Activated CD8-positive, alpha-beta memory T cell treated with anti-CD3 and anti-CD28 coated beads, Interleukin-2, amount 50 U/mL, for 1 hour (primary cell): ENCODE measurements at regions not wholly inside any gene's neighbourhood (a gene's known extent, or its start where the extent isn't known, plus 50 kb on each side); places are given as distances from the start of the nearest gene placed in this dataset.
"Not testable (repeated sequence)": the region's sequence is repeated elsewhere in the genome, so short reads cannot be mapped to it uniquely, and the experiment has no call there.

ENCODE experiments used
- DNase-seq: peaks from one replicate; pipeline ENCODE4 v3.0.0-alpha.2; 2020; ENCODE audit errors: extremely low read depth

DNA sequence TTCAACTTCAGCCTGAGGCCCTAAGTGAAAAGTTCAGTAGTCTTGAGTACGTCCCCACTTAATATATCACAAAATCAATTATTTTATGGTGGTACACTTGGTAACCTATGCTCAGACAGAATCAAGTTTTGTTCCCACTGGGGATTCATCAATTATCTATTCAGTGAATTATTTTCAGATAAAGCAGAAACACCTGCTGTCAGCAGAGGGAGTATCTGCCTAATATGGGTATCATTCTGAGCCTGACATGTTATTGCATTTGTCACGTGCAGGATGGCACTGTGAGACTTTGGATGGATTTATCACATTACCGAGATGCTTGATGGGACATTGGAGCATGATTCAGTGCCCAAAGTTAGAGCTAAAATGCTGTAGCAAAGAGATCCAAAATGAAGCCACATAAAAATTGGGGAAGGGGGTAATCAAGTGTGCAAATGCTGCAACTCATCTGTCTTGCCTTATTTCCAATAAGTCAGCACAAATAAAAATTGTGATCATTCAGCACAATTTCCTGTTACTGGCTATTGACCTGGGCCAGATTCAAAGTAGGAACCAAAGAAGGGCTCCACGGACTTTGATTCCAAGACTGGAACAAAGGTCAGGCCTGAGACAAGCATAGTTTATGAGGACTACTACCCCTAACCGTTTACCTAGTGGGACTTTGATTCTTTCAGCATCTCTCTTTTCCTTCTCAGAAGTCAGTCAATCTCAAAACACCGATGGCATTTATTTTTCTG, 657.6 kb downstream of the LMO4 start:
- no peak for DNase-seq

DNA sequence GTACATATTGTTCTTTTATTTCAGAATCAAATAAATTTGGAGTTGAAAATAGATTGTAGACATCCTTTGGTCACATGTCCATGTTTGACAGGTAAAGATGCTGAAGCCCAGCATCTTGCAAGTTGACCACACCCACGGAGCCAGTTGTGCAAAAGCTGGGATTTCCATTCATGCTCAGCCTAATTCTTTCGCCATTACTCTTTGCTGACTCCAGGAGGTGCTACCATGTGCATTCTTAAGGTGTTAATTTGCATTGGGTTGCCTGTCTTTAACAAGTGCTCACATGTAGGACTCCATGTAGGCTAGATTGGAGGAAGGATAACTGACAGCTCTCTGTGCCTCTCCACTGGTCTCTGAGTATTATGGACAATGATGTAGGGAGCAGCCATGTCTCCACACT, 660.7 kb downstream of the LMO4 start:
- no peak for DNase-seq

DNA sequence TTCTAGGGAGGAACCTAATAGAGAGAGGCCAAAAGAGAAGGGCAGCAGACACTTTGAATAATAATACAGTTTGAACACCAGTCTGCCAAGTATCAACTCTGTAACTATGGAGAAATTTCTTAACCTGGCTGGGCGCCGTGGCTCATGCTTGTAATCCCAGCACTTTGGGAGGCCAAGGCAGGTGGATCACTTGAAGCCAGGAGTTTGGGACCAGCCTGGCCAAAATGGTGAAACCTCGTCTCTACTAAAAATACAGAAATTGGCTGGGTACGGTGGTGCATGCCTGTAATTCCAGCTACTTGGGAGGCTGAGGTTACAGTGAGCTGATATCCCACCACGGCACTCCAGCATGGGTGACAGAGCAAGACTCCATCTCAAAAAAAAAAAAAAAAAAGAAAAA, 663.9 kb downstream of the LMO4 start:
- not testable (repeated sequence) for DNase-seq

DNA sequence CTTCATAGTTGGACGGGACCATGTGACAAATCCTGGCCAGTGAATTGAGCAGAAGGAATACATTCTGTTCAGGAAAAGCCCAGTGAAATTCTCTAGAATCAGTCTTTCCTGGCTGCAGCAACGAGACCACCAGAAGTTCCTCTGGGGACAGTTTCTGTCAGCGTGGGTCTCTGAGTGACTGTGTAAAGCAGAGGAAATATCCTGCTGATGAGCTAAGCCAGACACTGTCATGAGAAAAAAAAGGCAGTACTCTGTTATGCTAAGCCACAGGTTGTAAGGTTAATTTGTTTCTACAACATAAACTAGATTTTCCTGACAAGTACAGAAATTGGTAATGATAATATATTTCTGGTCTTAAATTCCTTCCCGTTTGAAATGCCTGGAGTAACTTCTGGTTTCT, 664.4 kb downstream of the LMO4 start:
- no peak for DNase-seq

DNA sequence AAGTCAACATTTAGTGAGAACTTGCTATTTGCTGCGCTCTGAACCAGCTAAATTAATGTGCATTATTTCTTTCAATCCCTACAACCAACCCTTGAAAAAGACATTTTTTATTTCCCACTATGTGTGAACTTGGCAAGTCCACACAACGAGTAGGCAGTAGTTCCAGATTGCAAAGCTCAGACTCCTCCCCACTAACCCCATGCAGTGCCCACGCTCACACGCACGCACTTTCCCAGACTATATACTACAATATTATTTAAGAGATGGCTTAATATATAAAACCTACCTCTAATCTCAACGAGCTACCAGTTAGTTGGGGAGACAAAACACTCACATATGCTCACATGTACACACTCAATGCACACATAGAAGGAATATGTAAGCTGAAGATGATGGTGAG, 671.2 kb downstream of the LMO4 start:
- DNase-seq: no peak

DNA sequence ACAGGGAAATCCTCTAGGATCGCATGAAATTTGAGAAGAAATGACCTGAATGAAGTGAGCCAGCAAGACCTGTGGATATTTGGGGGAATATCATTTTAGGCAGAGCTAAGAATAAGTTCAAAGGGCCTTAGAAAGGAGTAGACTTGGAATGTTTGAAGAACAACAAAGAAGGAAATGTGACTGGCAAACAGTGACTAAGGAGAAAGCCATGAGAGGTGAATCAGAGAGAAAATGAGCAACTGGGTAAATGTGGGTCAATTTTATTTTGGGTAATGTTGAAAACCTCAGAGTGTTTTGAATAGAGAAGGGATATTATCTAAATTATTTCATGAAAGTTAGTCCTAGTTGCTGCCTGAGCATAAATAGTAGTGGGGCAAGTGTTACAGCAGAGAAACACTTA, 672.8 kb downstream of the LMO4 start:
- DNase-seq: no peak

DNA sequence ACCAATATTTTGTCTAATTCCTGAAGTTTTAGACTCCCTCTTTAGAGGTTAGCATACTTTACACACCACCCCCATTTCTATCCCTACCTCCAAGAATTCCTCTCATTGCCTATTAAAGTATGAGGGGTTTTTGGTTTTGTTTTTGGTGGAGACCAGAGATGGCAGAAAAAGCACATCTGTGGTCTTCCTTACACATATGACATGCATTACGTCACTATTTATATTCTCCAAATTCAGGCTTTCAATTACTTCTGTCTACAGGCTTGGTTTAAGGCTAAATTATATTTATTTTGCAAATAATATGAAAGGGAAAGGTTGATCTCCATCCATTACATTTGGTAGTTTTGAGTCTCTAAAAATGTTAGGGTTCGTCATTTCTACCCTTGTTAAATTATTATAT, 674.6 kb downstream of the LMO4 start:
- DNase-seq: no peak

DNA sequence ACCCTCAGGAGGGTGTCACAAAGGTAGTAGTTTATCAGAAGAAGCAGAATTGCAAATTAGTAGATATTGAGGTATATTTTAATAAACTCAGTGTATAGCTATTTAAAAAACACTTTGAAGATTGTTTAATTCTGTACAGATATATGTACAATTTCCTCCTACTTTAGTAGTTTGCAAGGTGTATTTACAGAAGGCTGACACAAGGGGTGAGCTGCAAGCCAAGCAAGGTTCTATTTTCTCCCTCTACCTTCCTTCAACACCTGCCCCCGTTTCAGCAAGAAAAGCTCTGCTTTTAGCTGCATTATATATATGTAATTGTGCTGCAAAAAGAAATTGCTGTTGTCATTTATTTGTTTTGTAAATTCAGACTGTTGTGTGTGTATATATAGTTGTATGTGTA, 674.2 kb upstream of the PKN2 start:
- no peak for DNase-seq

DNA sequence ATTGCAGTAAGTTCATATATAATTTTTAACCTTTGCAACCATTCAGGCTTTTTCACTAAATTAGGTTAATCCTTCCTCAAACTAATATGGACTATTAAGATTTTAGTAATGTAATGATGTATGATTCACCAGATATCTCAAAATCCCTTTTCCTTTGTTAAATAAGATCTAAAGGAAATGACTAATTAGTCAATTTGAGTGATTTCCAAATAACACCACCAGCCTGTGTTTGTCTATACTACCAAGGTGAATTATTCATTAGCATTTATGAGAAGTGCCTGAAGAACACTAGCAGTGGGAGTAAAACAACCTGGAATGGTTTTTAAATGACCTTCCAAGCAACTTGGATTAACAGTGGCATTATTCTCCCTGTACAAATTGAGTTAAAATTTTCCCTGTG, 670.6 kb upstream of the PKN2 start:
- DNase-seq: no peak

DNA sequence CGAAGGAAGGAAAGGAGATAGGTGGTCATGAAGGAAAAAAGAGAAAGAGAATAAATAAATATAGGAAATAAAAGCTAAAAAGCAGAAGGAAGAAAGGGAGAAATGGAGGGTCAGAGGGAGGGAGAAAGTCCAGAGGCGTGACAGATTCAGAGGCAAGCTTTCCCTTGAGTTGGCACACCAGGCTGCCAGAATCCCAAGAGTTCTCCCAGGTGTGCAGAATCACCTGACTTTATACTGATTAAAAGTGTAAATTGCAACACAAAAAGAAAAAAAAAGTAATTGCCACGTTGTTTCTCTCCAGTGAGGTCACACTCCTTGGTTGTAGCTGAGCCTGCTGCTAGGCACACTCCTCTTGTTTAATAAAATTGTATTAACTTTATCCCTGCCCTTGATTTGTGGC, 669.9 kb upstream of the PKN2 start:
- no peak for DNase-seq

DNA sequence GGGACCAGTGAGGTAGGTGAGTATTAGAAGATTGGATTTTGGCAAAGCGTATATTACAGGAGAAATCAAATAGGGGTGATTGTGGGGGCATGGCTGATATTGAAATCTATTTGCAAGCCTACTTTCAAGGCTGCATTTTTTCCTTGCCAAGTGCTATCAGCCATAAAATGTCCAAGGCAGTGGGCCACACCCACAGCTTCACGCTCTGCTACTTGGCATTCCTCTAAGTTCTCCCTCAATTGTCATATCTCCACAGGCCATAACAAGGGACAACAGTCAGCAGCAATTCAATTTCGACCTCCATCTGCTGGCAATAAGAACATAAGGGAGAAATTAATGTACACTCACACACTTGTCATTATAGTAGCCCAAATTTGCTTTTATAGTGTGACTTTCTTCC, 667.1 kb upstream of the PKN2 start:
- no peak for DNase-seq

DNA sequence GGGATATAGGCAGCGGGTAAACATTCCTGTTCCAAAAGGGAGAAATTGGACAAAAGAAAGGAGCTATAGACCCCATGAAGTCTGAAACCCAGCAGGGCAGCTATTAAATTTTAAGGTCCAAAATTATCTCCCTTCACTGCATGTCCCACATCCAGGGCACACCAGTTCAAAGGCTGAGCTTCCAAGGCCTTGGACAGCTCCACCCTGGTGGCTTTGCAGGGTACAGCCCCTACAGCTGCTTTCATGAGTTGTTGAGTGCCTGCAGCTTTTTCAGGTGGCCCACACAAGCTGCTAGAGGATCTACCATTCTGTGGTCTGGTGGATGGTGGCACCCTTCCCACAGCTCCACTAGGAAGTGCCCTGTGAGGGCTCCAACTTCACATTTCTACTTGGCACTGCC, 662.5 kb upstream of the PKN2 start:
- DNase-seq: no peak

DNA sequence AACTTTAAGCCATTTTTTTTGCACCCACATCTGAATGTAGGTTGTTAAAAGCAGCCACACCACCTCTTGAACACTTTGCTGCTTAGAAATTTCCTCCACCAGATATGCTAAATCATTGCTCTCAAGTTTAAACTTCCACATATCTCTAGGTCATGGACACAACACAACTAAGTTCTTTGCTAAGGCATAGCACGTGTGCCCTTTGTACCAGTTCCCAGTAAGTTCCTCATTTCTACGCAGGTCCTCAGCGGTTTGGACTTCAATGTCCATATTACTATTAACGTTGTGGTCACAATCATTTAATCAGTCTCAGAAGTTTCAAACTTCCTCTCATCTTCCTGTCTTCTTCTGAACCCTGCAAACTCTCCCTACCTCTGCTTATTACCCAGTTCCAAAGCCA, 661.6 kb upstream of the PKN2 start:
- DNase-seq: no peak

DNA sequence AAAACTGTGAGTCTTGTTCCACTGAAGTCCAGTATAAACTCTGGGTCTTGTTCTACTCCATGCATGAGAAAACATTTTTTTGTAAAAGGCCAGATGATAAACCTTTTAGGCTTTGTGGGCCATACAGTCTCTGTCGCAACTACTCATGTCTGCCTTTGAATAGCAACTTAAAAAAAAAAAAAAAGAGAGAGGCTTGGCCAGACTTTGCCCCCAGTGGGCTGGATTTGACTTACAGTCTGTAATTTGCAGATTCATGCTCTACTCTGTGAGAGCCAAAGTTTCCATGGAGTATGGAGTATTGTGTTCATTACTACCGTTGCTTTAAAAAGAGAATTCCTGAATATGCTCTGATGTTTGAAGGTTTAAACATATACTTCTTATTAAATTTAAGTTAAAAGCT, 654.9 kb upstream of the PKN2 start:
- no peak for DNase-seq

DNA sequence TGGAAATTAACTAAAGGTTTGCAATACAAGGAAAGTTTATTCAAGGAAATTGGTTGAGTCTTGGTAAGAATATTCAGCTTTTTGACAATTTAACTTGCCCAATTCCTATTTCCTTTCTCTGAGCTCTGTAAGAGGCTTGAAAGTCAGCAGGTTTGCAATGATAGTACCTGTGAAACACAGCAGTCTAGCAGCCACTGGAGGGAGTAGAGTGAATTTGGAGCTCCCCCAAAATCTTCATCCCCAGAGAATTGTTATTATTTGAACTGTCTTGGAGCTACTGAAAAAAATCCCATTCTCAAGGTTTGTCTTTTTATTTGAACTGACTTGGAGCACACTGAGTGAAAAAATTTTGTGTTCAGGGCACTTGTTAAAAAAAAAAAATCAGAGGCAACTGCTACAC, 654.2 kb upstream of the PKN2 start:
- no peak for DNase-seq

DNA sequence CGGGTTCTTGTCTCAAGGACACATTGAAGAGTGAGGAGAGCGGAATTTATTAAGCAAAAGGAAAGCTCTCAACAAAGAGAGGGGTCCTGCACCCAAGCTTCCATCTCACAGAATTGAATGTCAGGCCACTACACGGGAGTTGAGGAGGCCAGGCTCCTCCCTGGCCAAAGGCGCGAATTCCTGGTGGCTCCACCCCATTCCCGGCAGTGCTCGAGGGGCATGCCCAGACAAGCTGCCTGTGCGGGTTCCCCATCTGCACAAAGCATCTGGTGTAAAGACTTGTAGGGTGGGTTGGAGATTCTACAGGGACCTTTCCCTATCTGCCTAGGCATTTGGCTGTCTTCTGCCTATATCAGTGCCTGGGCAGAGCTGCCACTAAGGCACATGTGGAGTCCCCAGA, 648.5 kb upstream of the PKN2 start:
- DNase-seq: no peak

DNA sequence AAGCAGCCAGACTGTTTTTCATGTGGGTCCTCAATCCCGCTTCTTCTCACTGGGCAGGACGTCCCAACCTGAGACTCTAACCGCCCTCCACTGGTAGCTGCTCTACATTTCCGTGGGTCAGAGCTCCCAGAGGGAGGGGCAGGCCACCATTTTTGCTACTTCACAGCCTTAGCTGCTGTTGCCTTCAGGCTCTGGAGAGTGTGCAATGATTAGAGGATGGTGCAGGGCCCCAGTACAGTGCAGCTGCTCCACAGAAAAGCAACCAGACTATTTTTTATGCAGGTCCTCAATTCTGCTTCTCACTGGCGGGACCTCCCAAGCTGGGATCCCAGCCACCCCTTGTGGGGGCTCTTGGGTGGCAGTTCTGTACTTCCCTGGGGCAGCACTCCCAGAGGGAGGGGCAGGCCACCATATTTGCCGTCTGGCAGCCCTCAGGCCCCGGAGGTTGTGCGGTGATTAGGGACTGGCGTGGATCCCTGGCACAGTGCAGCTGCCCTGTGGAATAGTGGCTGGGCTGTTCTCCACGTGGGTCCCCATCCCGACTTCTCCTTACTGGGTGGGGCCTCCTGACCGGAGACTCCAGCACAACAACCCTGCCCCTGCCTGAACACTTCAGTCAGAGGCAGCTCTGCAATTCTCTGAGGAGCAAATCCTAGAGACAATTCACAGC, 647.6 kb upstream of the PKN2 start:
- no peak for DNase-seq

DNA sequence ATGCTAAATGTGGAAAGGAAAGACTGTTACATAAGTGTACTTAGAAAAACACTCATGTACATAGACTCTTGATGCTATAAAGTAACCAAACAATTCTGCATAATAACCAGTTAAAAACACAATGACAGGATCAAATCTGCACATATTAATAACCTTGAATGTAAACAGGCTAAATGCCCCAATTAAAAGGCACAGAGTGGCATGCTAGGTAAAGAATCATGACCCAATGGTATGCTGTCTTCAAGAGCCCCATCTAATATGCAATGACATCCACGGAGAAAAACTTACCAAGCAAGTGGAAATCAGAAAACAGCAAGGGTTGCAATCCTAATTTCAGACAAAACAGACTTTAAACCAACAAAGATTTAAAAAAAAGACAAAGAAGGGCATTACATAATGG, 644.8 kb upstream of the PKN2 start:
- DNase-seq: no peak

DNA sequence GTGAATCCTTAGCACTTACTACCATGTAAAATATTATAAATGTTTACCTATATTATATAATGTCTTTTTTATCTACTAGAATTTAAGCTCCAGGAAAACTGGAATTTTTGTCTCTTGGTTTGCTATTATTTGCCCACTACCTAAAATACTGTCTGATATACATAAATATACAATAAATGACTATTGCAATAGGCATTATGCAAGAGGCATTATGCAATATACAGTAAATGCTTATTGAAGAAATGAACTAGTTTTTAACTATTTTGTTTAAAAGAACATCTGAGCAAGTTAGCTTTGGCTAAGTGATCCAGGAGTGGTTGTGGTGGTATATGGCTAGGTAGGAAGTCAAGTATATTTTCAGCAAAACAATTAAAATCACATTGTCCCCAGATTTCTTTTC, 640.2 kb upstream of the PKN2 start:
- no peak for DNase-seq

DNA sequence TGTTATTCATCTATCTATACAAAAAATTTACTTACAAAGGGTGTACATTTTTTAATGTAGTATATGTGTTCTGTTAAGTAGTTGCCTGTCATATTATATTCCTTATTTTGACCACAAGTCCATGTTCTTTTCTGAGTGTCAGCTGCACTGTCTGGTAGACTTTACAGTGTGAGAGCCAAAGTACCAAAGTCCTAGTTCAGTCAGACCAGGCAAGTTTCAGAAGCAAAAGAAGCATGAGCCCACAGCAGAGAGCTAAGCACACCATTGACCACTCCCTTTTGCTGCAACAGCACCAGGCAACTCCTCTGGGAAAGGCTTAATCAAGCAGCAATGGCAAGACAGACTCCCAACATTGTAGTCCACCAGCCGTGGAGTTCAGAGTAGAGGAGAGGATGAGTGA, 631.9 kb upstream of the PKN2 start:
- DNase-seq: no peak

DNA sequence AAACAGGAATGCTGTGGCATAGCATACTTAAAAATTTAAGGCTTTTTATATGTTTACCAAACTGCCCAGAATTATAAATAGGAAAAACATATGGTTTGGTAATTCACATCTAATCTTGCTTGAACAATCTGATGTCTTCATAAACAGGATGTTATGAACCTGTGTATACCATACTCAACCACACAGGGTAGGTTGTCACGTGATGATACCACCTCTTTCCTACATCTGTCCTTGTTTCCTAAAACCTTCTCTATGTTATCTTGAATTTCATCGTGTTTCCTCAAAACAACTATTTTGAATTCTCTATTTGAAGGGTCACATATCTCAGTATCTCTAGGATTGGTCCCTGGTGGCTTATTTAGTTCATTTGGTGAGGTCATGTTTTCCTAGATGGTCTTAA, 631.0 kb upstream of the PKN2 start:
- DNase-seq: no peak

DNA sequence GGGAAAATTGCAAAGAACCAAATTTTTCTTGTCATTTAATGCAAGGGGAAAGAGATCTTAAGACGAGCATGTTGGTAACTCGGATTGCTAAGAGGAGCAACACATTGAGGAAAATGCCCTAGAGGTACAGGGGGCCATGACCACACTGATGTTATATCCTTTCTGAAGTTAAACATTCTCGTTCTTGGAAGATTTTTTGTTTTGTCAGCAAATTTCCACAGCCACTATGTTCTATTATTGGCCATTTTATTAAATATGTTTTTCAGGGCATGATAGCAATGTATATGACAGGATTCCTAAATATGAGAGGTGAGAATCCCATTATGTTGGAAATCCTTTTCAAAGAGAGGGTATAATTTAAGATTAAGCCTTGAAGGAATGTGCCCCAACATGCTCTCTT, 627.2 kb upstream of the PKN2 start:
- no peak for DNase-seq

DNA sequence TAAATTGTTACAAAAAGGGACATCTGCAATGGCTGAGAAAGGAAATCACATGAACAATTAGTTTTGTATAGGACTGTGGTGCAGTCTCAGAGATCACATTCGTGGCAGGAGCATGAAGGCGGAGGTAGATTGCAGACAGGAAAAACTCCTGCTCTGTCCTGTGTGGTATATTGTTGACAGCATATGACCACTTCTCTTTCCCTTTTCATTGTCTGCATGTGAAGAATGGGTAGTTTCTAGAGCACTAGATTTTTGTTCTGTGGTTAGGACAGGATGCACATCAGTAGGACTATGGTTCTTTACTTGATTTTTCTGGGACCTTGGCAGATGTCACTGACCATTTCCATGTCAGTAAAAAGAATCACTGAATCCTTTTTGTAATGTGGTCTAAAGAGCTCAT, 625.9 kb upstream of the PKN2 start:
- no peak for DNase-seq

DNA sequence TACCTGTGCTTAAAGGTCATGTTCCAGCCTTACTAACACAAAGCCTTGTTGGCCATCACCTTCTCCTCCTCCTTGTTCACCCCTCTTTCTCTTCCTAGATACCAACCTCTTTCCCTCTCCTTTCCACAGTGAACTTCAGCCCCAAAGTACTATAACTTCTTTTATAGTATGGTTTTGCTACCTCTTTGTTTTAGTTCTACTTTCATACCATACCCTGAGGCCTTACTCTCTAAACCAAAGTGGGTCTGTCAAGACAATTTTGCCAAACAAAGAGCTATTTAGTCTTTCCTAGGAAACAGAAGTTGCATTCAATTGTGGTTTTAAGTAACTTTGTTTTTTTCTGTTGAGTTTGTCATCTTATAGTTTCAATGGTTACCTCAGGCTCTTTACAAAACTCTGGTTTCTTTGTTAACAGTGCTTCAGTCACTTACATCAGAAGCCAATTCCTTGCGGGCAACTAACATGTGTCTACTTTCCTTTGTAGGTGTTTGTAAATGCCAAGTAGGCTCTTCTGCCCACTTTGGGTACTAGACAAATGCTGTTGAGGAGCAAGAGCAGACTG, 623.9 kb upstream of the PKN2 start:
- no peak for DNase-seq
